GM23248 (cell line): ENCODE measurements at regions not wholly inside any gene's neighbourhood (a gene's known extent, or its start where the extent isn't known, plus 50 kb on each side); places are given as distances from the start of the nearest gene placed in this dataset.

Experiments
- EZH2 ChIP-seq: fragments of 200-600 bp; sonication (generic); IDR thresholded peaks from 2 replicates; pipeline ENCODE4 v1.6.1; 2018; ENCODE audit warnings: antibody characterized with exemption, mild to moderate bottlenecking; ENCODE audit not compliant: insufficient read depth, poor library complexity, severe bottlenecking
- EZH2phosphoT487 ChIP-seq: fragments of 200-600 bp; sonication (generic); IDR thresholded peaks from 2 replicates; pipeline ENCODE4 v1.6.1; 2018; ENCODE audit warnings: antibody characterized with exemption, moderate library complexity, mild to moderate bottlenecking, low read depth; ENCODE audit not compliant: insufficient read depth

DNA sequence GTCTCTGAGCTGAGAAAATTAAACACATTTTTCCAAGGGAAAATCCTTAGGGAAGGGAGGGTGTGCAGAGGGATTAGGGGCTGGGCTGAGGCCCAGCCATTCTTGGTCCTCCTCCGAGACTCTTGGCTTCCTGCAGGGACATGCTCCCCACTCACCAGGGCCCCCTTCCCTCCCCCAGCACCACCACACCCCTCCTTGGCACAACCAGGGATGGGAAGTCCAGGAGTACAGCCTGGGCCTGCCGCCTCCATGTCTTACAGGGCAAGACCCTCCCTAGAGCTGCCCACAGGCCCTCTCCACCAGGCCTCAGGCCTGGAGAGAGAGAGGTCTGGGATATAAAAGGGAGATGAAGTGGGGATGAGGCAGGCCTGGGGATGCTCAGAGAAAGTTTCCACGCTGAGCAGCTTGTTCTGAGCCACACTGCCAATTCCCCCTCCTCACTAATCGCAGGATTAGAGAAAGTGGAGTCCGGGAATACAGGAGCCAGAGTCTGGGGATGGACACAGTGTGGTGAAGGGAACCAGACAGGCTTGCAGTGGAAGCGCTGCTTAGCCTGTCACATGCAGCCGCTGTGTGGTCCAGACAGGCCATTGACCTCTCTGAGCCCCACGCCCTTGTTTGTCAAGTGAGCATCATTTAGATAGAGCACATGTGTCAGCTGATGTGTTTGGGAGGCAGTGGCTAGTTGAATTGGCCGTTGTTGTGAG is 105.5 kb downstream of the MRPL14 start:
- TF ChIP-seq EZH2 (no peak), EZH2phosphoT487 (no peak)
